Small intestine (tissue), 7 donors: ENCODE measurements at regions not wholly inside any gene's neighbourhood (a gene's known extent, or its start where the extent isn't known, plus 50 kb on each side); places are given as distances from the start of the nearest gene placed in this dataset.

Experiments used
- DNase-seq, 2 donors: peaks; one replicate each; pipeline versions ENCODE4 v3.0.0 to v3.0.0-alpha.2; 2013
- FAIRE-seq: peaks from 2 replicates; lab custom pipeline; 2012; peaks lifted over from hg19 to GRCh38; lab: Jason Lieb, UNC
- H3K27ac ChIP-seq, 3 donors: one replicate each; pipeline ENCODE4 v1.5.1; 2013; ENCODE audit warnings: low read length in 2 of 3, mild to moderate bottlenecking in 2 of 3, control low read depth in 1 of 3, inconsistent platforms in 1 of 3, low read depth in 1 of 3, moderate library complexity in 1 of 3
- H3K27me3 ChIP-seq, 3 donors: one replicate each; pipeline ENCODE4 v1.6.1; 2013; ENCODE audit warnings: low read length in 3 of 3, inconsistent platforms in 1 of 3; ENCODE audit not compliant: control insufficient read depth in 3 of 3, insufficient read depth in 3 of 3
- H3K36me3 ChIP-seq, 3 donors: one replicate each; pipeline ENCODE4 v1.6.1; 2013; ENCODE audit warnings: low read length in 3 of 3, inconsistent platforms in 1 of 3, low read depth in 1 of 3, mild to moderate bottlenecking in 1 of 3, moderate library complexity in 1 of 3; ENCODE audit not compliant: control insufficient read depth in 3 of 3, insufficient read depth in 2 of 3
- H3K4me1 ChIP-seq, 3 donors: one replicate each; pipeline ENCODE4 v1.6.1; 2013; ENCODE audit warnings: low read length in 2 of 3, inconsistent platforms in 1 of 3, low read depth in 1 of 3, mild to moderate bottlenecking in 1 of 3, moderate library complexity in 1 of 3; ENCODE audit not compliant: control insufficient read depth in 3 of 3, insufficient read depth in 2 of 3
- H3K4me3 ChIP-seq, 3 donors: one replicate each; pipeline ENCODE4 v1.5.1; 2013; ENCODE audit warnings: low read length in 3 of 3, control low read depth in 1 of 3, inconsistent platforms in 1 of 3, low read depth in 1 of 3, mild to moderate bottlenecking in 1 of 3, moderate library complexity in 1 of 3
- H3K9me3 ChIP-seq, 2 donors: one replicate each; pipeline ENCODE4 v1.6.1; 2013; ENCODE audit warnings: low read depth in 1 of 2, low read length in 1 of 2; ENCODE audit not compliant: control insufficient read depth in 2 of 2, insufficient read depth in 1 of 2
- WGBS, 3 donors: extraction: QIAGEN DNeasy Blood & Tissue Kit; methylation state at CpG; one replicate each; pipeline ENCODE4 v1.1.7; 2013; 5-methylcytosine and 5-hydroxymethylcytosine counted together
- donor health status: healthy with polysubstance abuse.
- donor health status: control.
- donor health status: control.
- donor health status: Bipolar disorder and iron deficiency.
- donor health status: healthy.

GRCh38 chr22:48333816-48334735 lies 1493.6 kb downstream of the BRD1 start:
- FAIRE-seq: no peak
- Histone ChIP-seq H3K27ac (no peak overlapping the region), H3K4me1 (no peaks in the 10 kb centered on the region), H3K4me3 (no peak overlapping the region), H3K9me3 (peaks cover 0 to 6% of the 10 kb centered on the region in 2 donors), H3K27me3 (no peaks in the 10 kb centered on the region), H3K36me3 (no peaks in the 10 kb centered on the region)
- DNase-seq: no peak
- WGBS, 3 donors: 82 to 91% (median 83%) methylated on average over 40 of the region's 40 CpGs

DNA sequence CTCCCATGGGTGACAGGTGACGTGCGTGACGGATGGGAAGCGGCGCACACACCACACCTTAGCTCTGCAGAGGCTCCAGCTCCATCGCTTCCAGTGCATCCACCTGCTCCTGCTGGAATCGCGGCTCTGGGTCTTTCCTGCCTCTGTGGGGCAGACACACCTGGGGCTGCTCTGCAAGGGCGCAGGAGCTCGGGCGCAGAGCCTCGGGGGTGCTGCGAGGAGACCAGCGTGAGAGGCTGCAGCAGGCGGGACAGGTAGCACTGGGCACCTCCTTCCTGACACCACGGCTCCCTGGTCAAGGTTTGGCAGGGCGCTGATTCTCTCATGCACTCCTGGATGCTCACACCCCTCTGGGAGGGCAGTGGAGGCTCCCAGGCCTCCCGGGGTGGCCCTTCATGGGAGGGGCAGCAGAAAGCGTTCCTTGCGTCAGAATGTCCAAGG lies 1494.3 kb downstream of the BRD1 start:
- FAIRE-seq (no peak), DNase-seq (no peak)
- no peaks in the 10 kb centered on the region for H3K27me3 ChIP-seq
- peaks cover 0 to 8% of the 10 kb centered on the region in 2 donors for H3K9me3 ChIP-seq
- H3K4me1 ChIP-seq: no peaks in the 10 kb centered on the region
- H3K36me3 ChIP-seq: no peaks in the 10 kb centered on the region
- no peak overlapping the region for H3K4me3 ChIP-seq
- WGBS, 3 donors: 77 to 87% (median 77%) methylated on average over 20 of the region's 20 CpGs
- no peak overlapping the region for H3K27ac ChIP-seq

DNA sequence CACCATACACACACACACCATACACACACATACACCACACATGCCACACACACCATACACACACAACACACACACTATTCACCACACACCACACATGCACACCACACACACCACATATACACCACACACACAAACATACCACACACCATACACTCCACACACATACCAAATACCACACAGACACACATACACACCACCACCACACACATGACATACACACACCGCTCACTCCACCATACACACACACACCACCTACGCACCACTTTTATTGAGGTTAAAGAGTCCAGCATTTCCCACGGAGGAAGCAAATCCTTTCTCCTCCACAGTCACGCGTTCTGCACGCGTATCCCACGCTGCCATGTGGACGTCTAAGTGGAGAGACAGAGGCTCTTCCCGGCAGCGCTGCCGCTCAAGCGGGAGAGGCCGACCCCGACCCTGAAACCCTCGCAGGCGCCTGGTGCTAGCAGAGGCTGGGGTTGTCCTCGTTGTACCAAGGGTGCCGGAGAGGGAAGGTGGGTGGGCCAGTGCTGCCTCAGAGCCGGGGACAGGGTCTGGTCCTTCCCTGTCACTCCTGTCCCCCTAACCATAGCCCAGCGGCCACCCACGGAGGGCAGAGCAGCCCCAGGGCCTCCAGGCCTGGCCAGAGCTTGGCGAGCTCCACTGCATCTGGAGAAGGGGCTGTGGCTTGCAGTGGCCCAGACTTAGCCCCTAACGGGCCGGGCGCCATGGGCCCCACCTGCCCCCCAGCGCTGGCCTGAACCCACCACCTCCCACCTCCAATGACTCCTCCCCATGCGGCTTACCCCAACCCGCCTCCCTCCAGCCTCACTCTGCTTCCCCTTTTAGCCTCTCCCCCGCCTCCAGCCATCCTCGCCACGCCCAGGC lies 1495.0 kb downstream of the BRD1 start:
- Histone ChIP-seq H3K9me3 (peaks cover 0 to 8% of the 10 kb centered on the region in 2 donors), H3K27ac (no peak overlapping the region), H3K27me3 (no peaks in the 10 kb centered on the region), H3K36me3 (no peaks in the 10 kb centered on the region), H3K4me1 (no peaks in the 10 kb centered on the region), H3K4me3 (no peak overlapping the region)
- 88 to 89% (median 89%) methylated on average over 32 of the region's 32 CpGs for WGBS, 3 donors
- DNase-seq: no peak
- no peak for FAIRE-seq

- no peaks in the 10 kb centered on the region for H3K4me1 ChIP-seq
- peaks cover 0 to 8% of the 10 kb centered on the region in 2 donors for H3K9me3 ChIP-seq
- FAIRE-seq (no peak), DNase-seq (no peak)
- H3K4me3 ChIP-seq: no peak overlapping the region
- H3K36me3 ChIP-seq: no peaks in the 10 kb centered on the region
- no peaks in the 10 kb centered on the region for H3K27me3 ChIP-seq
- 59 to 80% (median 77%) methylated on average over 8 to 12 of the region's 12 CpGs for WGBS, 3 donors
- H3K27ac ChIP-seq: no peak overlapping the region
Observed at GRCh38 chr22:48331691-48332220, 1495.9 kb downstream of the BRD1 start.

- no peak for FAIRE-seq
- H3K4me3 ChIP-seq: no peak overlapping the region
- H3K9me3 ChIP-seq: peaks cover 0 to 8% of the 10 kb centered on the region in 2 donors
- no peaks in the 10 kb centered on the region for H3K4me1 ChIP-seq
- no peaks in the 10 kb centered on the region for H3K27me3 ChIP-seq
- H3K36me3 ChIP-seq: no peaks in the 10 kb centered on the region
- DNase-seq: no peak
- WGBS, 3 donors: 75 to 87% (median 86%) methylated on average over 9 of the region's 9 CpGs
- no peak overlapping the region for H3K27ac ChIP-seq
Observed at GRCh38 chr22:48331266-48331665, 1496.4 kb downstream of the BRD1 start.

- Histone ChIP-seq H3K27me3 (no peaks in the 10 kb centered on the region), H3K27ac (no peak overlapping the region), H3K4me3 (no peak overlapping the region), H3K4me1 (no peaks in the 10 kb centered on the region), H3K36me3 (no peaks in the 10 kb centered on the region), H3K9me3 (peaks cover 0 to 10% of the 10 kb centered on the region in 2 donors)
- FAIRE-seq (no peak), DNase-seq (no peak)
- 83 to 86% (median 85%) methylated on average over 11 of the region's 11 CpGs for WGBS, 3 donors
Observed at GRCh38 chr22:48327721-48328120, 1500.0 kb downstream of the BRD1 start.

DNA sequence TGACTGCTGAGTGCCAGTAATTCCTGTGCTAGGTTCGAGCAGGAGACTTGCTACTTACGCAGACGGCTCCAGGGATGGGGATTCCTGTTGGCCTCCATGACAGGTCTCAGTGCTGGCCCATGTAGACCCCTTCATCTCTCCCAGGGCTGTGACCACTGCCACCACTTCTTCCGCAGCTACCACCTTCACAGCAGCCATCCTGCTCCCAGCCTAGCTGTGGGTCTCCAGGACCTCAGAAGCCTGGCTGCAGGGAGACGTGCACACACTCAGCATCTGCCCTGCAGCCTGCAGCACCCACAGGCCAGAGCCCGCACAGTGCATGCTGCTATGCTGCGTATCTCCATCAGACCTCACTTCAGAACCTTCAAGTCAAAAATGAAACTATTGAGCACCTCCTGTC lies 1503.9 kb downstream of the BRD1 start:
- 87 to 91% (median 90%) methylated on average over 7 of the region's 7 CpGs for WGBS, 3 donors
- Histone ChIP-seq H3K27ac (no peak overlapping the region), H3K4me3 (no peak overlapping the region), H3K4me1 (no peaks in the 10 kb centered on the region), H3K27me3 (peaks cover 0 to 3% (median 0%) of the 10 kb centered on the region in 3 donors), H3K36me3 (no peaks in the 10 kb centered on the region), H3K9me3 (peaks cover 0 to 2% of the 10 kb centered on the region in 2 donors)
- DNase-seq (no peak), FAIRE-seq (no peak)

- H3K4me1 ChIP-seq: no peaks in the 10 kb centered on the region
- no peak overlapping the region for H3K27ac ChIP-seq
- FAIRE-seq (no peak), DNase-seq (no peak)
- H3K36me3 ChIP-seq: no peaks in the 10 kb centered on the region
- H3K4me3 ChIP-seq: no peak overlapping the region
- WGBS, 3 donors: 83 to 94% (median 93%) methylated on average over 2 of the region's 2 CpGs
- peaks cover 0 to 3% (median 0%) of the 10 kb centered on the region in 3 donors for H3K27me3 ChIP-seq
- peaks cover 0 to 2% of the 10 kb centered on the region in 2 donors for H3K9me3 ChIP-seq
Observed at GRCh38 chr22:48322907-48323306, 1504.8 kb downstream of the BRD1 start.
